Endothelial cell (in vitro differentiated cells): ENCODE measurements at regions not wholly inside any gene's neighbourhood (a gene's known extent, or its start where the extent isn't known, plus 50 kb on each side); places are given as distances from the start of the nearest gene placed in this dataset.

Experiments
- DNase-seq: peaks from one replicate; pipeline ENCODE4 v3.0.0; 2021; ENCODE audit warnings: low spot score
- H3K27ac Mint-ChIP-seq: one replicate; pipeline ENCODE4 v1.8.0; 2021; ENCODE audit warnings: mixed read lengths, inconsistent platforms; ENCODE audit not compliant: unreplicated experiment
- H3K27me3 Mint-ChIP-seq: one replicate; pipeline ENCODE4 v1.8.0; 2021; ENCODE audit warnings: mild to moderate bottlenecking, moderate library complexity, mixed read lengths, inconsistent platforms; ENCODE audit not compliant: unreplicated experiment
- H3K36me3 Mint-ChIP-seq: one replicate; pipeline ENCODE4 v1.8.0; 2021; ENCODE audit warnings: mild to moderate bottlenecking, low read depth, mixed read lengths, inconsistent platforms; ENCODE audit not compliant: unreplicated experiment
- H3K4me1 Mint-ChIP-seq: one replicate; pipeline ENCODE4 v1.8.0; 2021; ENCODE audit warnings: mild to moderate bottlenecking, mixed read lengths, inconsistent platforms; ENCODE audit not compliant: unreplicated experiment
- H3K4me3 Mint-ChIP-seq: one replicate; pipeline ENCODE4 v1.8.0; 2021; ENCODE audit warnings: mild to moderate bottlenecking, mixed read lengths, inconsistent platforms; ENCODE audit not compliant: unreplicated experiment
- H3K9me3 Mint-ChIP-seq: one replicate; pipeline ENCODE4 v1.8.0; 2021; ENCODE audit warnings: mixed read lengths, inconsistent platforms; ENCODE audit not compliant: unreplicated experiment
- TF ChIP-seq, protein P1 (sequence below): fragments of 200-600 bp; sonication (generic); IDR thresholded peaks from one replicate; pipeline ENCODE4 v1.5.0; 2021; ENCODE audit warnings: antibody characterized with exemption; ENCODE audit not compliant: unreplicated experiment

DNA sequence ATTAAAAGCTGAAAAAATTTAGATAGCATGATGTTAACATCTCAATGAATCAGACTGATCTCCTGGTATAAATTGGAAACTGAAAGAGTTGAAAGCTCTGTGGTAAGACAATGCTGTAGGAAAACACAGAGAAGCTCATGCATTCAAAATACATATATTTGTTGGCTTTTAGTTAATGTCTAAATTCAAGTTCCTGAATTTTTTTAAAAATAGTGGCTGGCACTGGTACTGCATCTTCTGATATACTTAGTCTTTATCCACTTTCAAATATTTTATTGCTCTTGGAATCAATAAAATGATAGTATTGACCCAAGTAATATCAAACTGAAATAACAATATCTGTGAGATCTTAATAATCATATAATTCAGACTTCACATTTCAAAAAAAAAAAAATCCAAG is 151.4 kb upstream of the FIGN start:
- Mint-ChIP-seq H3K4me1 (peaks cover 6% of the 10 kb centered on the region), H3K27ac (no peak overlapping the region), H3K36me3 (peaks cover 2% of the 10 kb centered on the region), H3K4me3 (no peak overlapping the region), H3K27me3 (no peaks in the 10 kb centered on the region), H3K9me3 (no peaks in the 10 kb centered on the region)
- no peak for DNase-seq
- TF ChIP-seq, protein P1, sequence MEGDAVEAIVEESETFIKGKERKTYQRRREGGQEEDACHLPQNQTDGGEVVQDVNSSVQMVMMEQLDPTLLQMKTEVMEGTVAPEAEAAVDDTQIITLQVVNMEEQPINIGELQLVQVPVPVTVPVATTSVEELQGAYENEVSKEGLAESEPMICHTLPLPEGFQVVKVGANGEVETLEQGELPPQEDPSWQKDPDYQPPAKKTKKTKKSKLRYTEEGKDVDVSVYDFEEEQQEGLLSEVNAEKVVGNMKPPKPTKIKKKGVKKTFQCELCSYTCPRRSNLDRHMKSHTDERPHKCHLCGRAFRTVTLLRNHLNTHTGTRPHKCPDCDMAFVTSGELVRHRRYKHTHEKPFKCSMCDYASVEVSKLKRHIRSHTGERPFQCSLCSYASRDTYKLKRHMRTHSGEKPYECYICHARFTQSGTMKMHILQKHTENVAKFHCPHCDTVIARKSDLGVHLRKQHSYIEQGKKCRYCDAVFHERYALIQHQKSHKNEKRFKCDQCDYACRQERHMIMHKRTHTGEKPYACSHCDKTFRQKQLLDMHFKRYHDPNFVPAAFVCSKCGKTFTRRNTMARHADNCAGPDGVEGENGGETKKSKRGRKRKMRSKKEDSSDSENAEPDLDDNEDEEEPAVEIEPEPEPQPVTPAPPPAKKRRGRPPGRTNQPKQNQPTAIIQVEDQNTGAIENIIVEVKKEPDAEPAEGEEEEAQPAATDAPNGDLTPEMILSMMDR: peak; percentile 78

DNA sequence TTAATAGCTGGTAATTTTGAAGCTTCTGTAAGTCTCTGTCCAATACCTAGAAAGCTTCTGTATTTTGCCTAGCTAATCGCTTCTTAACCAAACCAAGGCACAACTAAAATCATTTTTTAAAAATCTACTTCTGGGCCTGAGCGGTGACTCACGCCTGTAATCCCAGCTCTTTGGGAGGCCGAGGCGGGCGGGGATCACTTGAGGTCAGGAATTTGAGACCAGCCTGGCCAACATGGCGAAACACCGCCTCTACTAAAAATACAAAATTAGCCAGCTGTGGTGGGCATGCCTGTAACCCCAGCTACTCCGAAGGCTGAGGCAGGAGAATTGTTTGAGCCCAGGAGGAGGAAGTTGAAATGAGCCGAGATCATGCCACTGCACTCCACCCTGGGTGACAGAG is 148.6 kb upstream of the FIGN start:
- Mint-ChIP-seq H3K9me3 (peaks cover 5% of the 10 kb centered on the region), H3K27me3 (no peaks in the 10 kb centered on the region), H3K36me3 (no peaks in the 10 kb centered on the region), H3K4me1 (peaks cover 20% of the 10 kb centered on the region), H3K4me3 (no peak overlapping the region), H3K27ac (no peak overlapping the region)
- TF ChIP-seq, protein P1: no peak
- no peak for DNase-seq

DNA sequence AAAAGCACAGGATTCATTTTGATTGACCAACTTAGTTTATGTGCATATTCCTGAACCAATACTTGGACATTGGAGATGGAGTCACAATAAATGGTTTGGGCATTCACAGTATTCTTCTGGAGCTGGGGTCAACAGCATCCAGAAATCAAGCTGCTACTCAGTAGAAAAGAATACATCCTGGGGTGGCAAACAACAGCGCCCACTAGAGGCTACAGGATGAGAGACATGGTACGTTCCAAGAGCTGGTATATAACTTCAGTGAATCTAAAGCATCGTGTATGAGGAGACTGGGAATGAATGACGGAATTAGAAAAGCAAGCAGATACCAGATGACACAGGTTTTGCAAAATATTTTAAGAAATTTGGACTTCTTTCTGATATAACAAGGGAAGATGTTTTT is 142.9 kb upstream of the FIGN start:
- DNase-seq: peak; percentile 23
- Mint-ChIP-seq H3K27me3 (no peaks in the 10 kb centered on the region), H3K27ac (no peak overlapping the region), H3K36me3 (no peaks in the 10 kb centered on the region), H3K4me3 (no peak overlapping the region), H3K9me3 (peaks cover 5% of the 10 kb centered on the region), H3K4me1 (peaks cover 20% of the 10 kb centered on the region)
- TF ChIP-seq, protein P1: peak; percentile 77

DNA sequence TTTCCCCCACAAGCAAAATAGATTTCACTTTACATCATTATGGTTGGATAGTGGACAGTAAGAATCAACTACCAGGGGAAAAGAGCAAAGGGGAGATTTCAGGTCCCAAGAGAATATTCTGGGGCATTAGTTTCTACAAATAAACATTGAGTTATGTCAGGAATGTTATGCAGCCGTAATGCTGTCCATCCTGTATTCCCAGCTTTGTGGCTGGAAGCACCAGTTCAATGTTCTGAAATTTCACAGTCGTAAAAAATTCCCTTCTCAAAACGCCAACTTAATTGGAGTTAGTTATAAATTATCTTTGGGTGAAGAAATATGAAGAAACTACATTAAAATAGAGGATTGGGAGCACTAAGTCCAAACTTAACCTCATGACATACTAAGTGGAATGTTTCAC is 141.5 kb upstream of the FIGN start:
- Mint-ChIP-seq H3K27me3 (no peaks in the 10 kb centered on the region), H3K36me3 (no peaks in the 10 kb centered on the region), H3K4me3 (no peak overlapping the region), H3K9me3 (peaks cover 5% of the 10 kb centered on the region), H3K27ac (no peak overlapping the region), H3K4me1 (peaks cover 18% of the 10 kb centered on the region)
- no peak for DNase-seq
- TF ChIP-seq, protein P1: no peak

DNA sequence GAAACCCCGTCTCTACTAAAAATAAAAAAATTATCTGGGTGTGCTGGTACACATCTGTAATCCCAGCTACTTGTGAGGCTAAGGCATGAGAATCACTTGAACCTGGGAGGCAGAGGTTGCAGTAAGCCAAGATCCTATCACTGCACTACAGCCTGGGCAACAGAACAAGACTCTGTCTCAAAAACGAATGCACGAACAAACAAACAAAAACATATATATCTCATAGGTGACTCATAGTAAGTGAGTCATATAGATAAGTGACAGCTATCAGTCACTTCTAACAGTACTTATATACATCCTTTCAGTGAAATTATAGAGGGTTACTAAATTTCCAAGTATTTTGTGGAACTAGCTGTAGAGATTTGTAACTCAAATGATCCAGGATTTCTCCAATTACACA is 127.3 kb upstream of the FIGN start:
- Mint-ChIP-seq H3K27ac (no peak overlapping the region), H3K27me3 (no peaks in the 10 kb centered on the region), H3K4me3 (no peak overlapping the region), H3K36me3 (no peaks in the 10 kb centered on the region), H3K9me3 (no peaks in the 10 kb centered on the region), H3K4me1 (no peaks in the 10 kb centered on the region)
- DNase-seq: no peak
- TF ChIP-seq, protein P1: no peak
